Peyer's patch (tissue), 4 donors: ENCODE measurements at regions not wholly inside any gene's neighbourhood (a gene's known extent, or its start where the extent isn't known, plus 50 kb on each side); places are given as distances from the start of the nearest gene placed in this dataset.
"Not testable (repeated sequence)": the region's sequence is repeated elsewhere in the genome, so short reads cannot be mapped to it uniquely, and the experiment has no call there.

Source experiments
- DNase-seq, 3 donors: peaks; one replicate each; pipeline ENCODE4 v3.0.0-alpha.2; 2017 to 2019
- H3K27ac ChIP-seq, 4 donors: fragments of 200-600 bp; sonication (generic); one replicate each; pipeline ENCODE4 v1.5.1; 2016 to 2019
- H3K27me3 ChIP-seq, 2 donors: fragments of 200-600 bp; sonication (generic); one replicate each; pipeline ENCODE4 v1.5.1; 2019
- H3K36me3 ChIP-seq, 3 donors: fragments of 200-600 bp; sonication (generic); one replicate each; pipeline ENCODE4 v1.5.1; 2016 to 2019
- H3K4me1 ChIP-seq, 4 donors: fragments of 200-600 bp; sonication (generic); one replicate each; pipeline ENCODE4 v1.5.1; 2016 to 2019
- H3K4me3 ChIP-seq, 4 donors: fragments of 200-600 bp; sonication (generic); 1 replicate in 3 of 4; 2 replicates in 1 of 4; pipeline ENCODE4 v1.5.1; 2016 to 2019; ENCODE audit warnings: mild to moderate bottlenecking in 1 of 4
- H3K9me3 ChIP-seq, 4 donors: fragments of 200-600 bp; sonication (generic); one replicate each; pipeline ENCODE4 v1.5.1; 2016 to 2019; ENCODE audit warnings: mild to moderate bottlenecking in 1 of 4
- POLR2A ChIP-seq, 2 donors: fragments of 450-650 bp; IDR thresholded peaks; one replicate each; pipeline ENCODE4 v1.5.1; 2017; ENCODE audit warnings: antibody characterized with exemption in 2 of 2, mild to moderate bottlenecking in 2 of 2, moderate library complexity in 2 of 2
- TF ChIP-seq, protein P1 (sequence below), 6 experiments: fragments of 450-650 bp in 4 of 6; fragments of 200-600 bp in 2 of 6; sonication (generic) in 1 of 6; IDR thresholded peaks; one replicate each; pipeline ENCODE4 v1.5.1; 2017 to 2019; ENCODE audit warnings: antibody characterized with exemption in 6 of 6, mild to moderate bottlenecking in 3 of 6, moderate library complexity in 1 of 6

DNA sequence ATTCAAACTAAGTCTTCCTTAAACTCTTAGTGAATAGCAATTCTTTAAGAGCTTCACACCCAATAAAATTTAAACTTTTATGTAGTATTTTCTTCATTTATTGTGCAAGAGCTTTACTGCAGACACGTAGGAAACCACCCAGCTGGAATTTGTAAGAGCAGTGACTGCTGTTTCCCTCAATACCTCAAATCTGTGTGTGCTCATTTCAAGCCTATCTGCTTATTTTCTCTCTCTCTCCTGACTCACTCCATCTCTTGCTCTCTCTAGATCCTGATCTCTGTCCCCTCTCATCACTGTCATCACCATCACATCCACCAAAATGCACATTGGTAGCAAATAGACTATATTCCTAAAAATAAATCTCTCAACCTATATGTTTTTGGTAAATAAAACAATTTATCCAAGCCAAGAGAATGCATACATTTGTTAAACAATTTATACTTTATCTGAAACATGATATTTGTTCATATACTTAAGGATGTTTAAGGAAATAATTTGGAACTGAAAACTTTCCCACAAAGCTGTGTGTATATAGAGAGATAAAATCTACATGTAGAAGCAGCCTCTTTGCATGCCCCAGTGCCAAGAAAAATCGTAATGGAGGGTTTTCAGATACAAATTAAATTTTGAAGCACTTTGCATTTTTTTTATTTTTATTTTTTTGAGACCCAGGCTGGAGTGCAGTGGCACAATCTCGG, 273.0 kb downstream of the TFAP2A start:
- Histone ChIP-seq H3K36me3 (no peaks in the 10 kb centered on the region), H3K4me1 (no peaks in the 10 kb centered on the region), H3K4me3 (no peak overlapping the region), H3K27ac (no peak overlapping the region), H3K27me3 (no peaks in the 10 kb centered on the region), H3K9me3 (no peaks in the 10 kb centered on the region)
- no peak for DNase-seq
- no peak for TF ChIP-seq POLR2A (IDR thresholded peaks at IDR 0.05)
- TF ChIP-seq, protein P1, sequence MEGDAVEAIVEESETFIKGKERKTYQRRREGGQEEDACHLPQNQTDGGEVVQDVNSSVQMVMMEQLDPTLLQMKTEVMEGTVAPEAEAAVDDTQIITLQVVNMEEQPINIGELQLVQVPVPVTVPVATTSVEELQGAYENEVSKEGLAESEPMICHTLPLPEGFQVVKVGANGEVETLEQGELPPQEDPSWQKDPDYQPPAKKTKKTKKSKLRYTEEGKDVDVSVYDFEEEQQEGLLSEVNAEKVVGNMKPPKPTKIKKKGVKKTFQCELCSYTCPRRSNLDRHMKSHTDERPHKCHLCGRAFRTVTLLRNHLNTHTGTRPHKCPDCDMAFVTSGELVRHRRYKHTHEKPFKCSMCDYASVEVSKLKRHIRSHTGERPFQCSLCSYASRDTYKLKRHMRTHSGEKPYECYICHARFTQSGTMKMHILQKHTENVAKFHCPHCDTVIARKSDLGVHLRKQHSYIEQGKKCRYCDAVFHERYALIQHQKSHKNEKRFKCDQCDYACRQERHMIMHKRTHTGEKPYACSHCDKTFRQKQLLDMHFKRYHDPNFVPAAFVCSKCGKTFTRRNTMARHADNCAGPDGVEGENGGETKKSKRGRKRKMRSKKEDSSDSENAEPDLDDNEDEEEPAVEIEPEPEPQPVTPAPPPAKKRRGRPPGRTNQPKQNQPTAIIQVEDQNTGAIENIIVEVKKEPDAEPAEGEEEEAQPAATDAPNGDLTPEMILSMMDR (IDR thresholded peaks at IDR 0.05) = no peak

- Histone ChIP-seq H3K36me3 (no peaks in the 10 kb centered on the region), H3K4me3 (no peak overlapping the region), H3K4me1 (no peaks in the 10 kb centered on the region), H3K27me3 (no peaks in the 10 kb centered on the region), H3K9me3 (no peaks in the 10 kb centered on the region), H3K27ac (no peak overlapping the region)
- no peak for DNase-seq
- no peak for TF ChIP-seq POLR2A (IDR thresholded peaks at IDR 0.05)
- TF ChIP-seq, protein P1 (IDR thresholded peaks at IDR 0.05) = no peak
Observed at GRCh38 chr6:10140824-10141223, 274.1 kb downstream of the TFAP2A start.

DNA sequence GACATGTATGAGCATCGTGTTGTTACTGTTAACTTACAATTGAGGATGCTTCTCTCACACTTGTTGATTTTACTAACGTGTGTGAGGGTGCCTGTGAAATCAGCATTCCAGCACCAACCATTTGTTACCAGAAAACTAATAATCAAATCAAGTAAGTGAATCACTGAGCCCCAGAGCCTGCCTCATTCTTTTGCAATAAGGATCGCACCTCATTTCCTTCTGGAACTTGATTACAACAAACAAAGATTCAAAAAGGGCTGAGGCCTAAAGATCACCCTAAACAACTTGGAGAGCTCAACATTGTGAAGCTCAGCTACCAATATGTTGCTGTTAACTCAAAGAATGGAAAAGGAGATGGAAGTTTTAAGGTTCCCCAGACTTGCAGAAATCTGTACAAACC, 274.7 kb downstream of the TFAP2A start:
- Histone ChIP-seq H3K4me3 (no peak overlapping the region), H3K36me3 (no peaks in the 10 kb centered on the region), H3K9me3 (no peaks in the 10 kb centered on the region), H3K4me1 (no peaks in the 10 kb centered on the region), H3K27me3 (no peaks in the 10 kb centered on the region), H3K27ac (no peak overlapping the region)
- no peak for TF ChIP-seq POLR2A (IDR thresholded peaks at IDR 0.05)
- TF ChIP-seq, protein P1 (IDR thresholded peaks at IDR 0.05) = no peak
- DNase-seq = no peak

DNA sequence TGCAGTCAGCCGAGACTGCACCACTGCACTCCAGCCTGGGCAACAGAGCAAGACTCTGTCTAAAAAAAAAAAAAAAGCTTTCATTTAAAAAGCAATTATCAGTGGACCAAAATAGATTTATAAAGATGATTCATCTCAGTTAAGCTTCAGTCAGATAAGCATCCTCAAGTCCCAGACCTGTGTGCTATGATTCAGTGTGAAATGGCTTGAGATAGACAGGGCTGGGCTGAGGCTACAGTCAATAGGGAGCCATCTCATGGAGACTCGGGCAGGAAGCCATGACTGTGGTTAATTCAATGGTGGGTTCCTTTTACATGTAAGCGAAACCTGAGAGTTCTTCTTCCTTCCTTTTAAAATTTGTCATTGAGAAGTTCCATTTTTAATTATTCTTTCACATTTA, 276.0 kb downstream of the TFAP2A start:
- Histone ChIP-seq H3K27me3 (no peaks in the 10 kb centered on the region), H3K36me3 (no peaks in the 10 kb centered on the region), H3K27ac (no peak overlapping the region), H3K9me3 (no peaks in the 10 kb centered on the region), H3K4me3 (no peak overlapping the region), H3K4me1 (no peaks in the 10 kb centered on the region)
- no peak for DNase-seq
- no peak for TF ChIP-seq POLR2A (IDR thresholded peaks at IDR 0.05)
- TF ChIP-seq, protein P1 (IDR thresholded peaks at IDR 0.05) = no peak

DNA sequence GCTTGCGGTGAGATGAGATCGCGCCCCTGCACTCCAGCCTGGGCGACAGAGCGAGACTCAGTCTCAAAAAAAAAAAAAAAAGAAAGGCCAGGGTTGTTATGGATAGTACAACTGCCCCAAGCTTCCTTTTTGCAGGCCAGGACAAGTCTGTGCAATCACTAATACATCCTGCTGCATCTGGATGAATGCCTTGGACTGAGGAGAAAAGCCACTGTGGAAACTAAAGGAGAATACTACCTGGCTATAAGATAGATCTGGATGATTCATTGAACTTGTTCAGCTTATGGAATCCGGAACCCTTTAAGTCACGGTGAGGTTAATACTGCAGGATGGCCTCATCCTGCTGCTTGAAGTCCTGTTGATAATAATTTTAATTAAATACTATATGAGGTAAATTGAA, 278.2 kb downstream of the TFAP2A start:
- H3K4me3 ChIP-seq = no peak overlapping the region
- H3K27me3 ChIP-seq = no peaks in the 10 kb centered on the region
- no peak overlapping the region for H3K27ac ChIP-seq
- DNase-seq = no peak
- H3K9me3 ChIP-seq = no peaks in the 10 kb centered on the region
- no peaks in the 10 kb centered on the region for H3K4me1 ChIP-seq
- TF ChIP-seq POLR2A (IDR thresholded peaks at IDR 0.05) = no peak
- TF ChIP-seq, protein P1 (IDR thresholded peaks at IDR 0.05) = no peak
- no peaks in the 10 kb centered on the region for H3K36me3 ChIP-seq

DNA sequence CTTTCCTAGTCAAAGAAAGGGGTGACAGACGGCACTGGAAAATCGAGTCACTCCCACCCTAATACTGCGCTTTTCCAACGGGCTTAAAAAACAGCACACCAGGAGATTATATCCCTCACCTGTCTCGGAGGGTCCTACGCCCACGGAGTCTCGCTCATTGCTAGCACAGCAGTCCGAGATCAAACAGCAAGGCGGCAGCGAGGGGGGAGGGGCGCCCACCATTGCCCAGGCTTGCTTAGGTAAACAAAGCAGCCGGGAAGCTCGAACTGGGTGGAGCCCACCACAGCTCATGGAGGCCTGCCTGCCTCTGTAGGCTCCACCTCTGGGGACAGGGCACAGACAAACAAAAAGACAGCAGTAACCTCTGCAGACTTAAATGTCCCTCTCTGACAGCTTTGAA, 280.7 kb downstream of the TFAP2A start:
- not testable (repeated sequence) for H3K27me3 ChIP-seq, H3K4me1 ChIP-seq, DNase-seq, H3K27ac ChIP-seq, H3K4me3 ChIP-seq, H3K9me3 ChIP-seq, H3K36me3 ChIP-seq
